ENCODE measurements at regions not wholly inside any gene's neighbourhood (a gene's known extent, or its start where the extent isn't known, plus 50 kb on each side); places are given as distances from the start of the nearest gene placed in this dataset.
"Not testable (repeated sequence)": the region's sequence is repeated elsewhere in the genome, so short reads cannot be mapped to it uniquely, and the experiment has no call there.

DNA sequence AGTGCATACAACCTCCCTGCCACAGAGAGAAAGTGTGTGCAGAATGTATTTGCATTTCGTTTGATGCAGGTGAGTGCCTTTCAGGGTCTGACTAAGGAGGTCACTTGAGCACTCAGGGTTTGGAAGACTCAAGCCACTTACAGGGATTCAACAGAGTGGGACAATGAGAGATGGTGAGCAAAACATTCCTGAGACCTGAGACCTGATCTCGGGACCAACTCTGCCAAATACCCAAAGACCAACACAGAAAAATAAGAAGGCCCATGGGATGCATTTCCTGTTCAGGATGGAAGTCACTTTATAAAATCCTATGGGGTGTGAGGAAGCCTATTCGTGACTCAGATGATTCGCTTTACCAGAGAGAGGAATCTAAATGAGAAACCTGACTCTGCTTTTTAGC is 65.2 kb upstream of the LARGE1 start:
- ChIA-PET CTCF (interaction anchor here (0.7 kb wide), 1 partner anchor 111 kb away, joined by 5 read pairs; no protein-coding TSS in a partner anchor), POLR2A (no interaction called here)
- Histone ChIP-seq H3K4me3 (ENCODE audit: low read depth, low read length) (no peak overlapping the region), H3K36me3 (ENCODE audit: control insufficient read depth, insufficient read depth, low read length) (no peaks in the 10 kb centered on the region), H3K27me3 (ENCODE audit: control insufficient read depth, insufficient read depth, low read length) (no peaks in the 10 kb centered on the region)
- TF ChIP-seq, protein P1, sequence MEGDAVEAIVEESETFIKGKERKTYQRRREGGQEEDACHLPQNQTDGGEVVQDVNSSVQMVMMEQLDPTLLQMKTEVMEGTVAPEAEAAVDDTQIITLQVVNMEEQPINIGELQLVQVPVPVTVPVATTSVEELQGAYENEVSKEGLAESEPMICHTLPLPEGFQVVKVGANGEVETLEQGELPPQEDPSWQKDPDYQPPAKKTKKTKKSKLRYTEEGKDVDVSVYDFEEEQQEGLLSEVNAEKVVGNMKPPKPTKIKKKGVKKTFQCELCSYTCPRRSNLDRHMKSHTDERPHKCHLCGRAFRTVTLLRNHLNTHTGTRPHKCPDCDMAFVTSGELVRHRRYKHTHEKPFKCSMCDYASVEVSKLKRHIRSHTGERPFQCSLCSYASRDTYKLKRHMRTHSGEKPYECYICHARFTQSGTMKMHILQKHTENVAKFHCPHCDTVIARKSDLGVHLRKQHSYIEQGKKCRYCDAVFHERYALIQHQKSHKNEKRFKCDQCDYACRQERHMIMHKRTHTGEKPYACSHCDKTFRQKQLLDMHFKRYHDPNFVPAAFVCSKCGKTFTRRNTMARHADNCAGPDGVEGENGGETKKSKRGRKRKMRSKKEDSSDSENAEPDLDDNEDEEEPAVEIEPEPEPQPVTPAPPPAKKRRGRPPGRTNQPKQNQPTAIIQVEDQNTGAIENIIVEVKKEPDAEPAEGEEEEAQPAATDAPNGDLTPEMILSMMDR (IDR thresholded peaks at IDR 0.05; ENCODE audit: insufficient read depth, low read depth, low read length) = no peak
- DNase-seq (ENCODE audit: low read depth) = no peak

DNA sequence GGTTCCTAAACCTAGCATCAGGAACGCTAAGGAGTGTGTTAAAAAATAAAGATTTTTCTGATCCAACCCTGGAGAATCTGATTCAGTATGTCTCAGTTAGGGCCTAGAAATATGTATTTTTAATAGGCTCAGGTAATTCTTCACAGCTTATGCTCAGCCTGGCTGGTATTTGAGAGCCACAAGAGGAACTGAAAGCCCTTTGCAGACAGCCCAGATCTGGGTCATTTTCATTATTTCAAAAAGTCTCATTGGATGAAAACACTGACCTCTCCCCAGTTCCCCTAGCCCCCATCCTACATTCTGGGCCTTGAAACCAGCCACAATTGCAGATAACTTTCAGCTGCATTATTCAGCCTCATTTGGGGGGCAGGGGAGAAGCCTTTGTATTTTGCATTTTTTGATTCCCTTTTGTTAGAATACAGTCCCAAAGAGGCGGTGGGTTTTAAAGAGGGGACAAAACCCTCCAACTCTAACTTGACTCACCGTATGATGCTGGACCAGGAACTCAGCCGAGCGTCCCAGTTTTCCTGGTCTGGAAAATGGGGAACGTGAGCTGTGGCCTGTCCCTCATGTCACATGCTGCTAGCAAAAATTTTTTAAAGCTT is 66.0 kb upstream of the LARGE1 start:
- ChIA-PET POLR2A (no interaction called here), CTCF (no interaction called here)
- no peak for DNase-seq (ENCODE audit: low read depth)
- Histone ChIP-seq H3K36me3 (ENCODE audit: control insufficient read depth, insufficient read depth, low read length) (no peaks in the 10 kb centered on the region), H3K27me3 (ENCODE audit: control insufficient read depth, insufficient read depth, low read length) (no peaks in the 10 kb centered on the region), H3K4me3 (ENCODE audit: low read depth, low read length) (no peak overlapping the region)
- TF ChIP-seq, protein P1 (IDR thresholded peaks at IDR 0.05; ENCODE audit: insufficient read depth, low read depth, low read length) = no peak

DNA sequence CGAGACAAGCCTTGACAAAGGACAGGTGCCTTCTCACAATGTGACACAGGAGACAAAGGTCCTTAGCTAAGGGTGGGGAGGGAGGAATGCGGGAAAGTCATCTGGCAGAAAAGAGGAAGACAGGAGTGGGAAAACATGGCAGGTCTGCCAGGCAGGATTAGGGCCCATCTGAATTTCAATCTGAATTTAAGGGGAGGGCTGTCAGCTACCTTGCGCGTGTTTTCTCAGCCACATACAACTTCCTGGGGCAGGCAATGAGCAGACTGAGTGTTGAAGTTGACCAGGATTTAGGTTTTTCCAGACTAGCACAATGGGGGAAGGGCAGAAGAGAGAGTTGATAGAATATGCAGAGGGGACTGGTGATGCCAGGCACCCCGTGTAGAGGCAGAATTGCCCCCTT is 66.7 kb upstream of the LARGE1 start:
- ChIA-PET CTCF (no interaction called here), POLR2A (no interaction called here)
- DNase-seq (ENCODE audit: low read depth) = no peak
- TF ChIP-seq, protein P1 (IDR thresholded peaks at IDR 0.05; ENCODE audit: insufficient read depth, low read depth, low read length) = no peak
- Histone ChIP-seq H3K36me3 (ENCODE audit: control insufficient read depth, insufficient read depth, low read length) (no peaks in the 10 kb centered on the region), H3K27me3 (ENCODE audit: control insufficient read depth, insufficient read depth, low read length) (no peaks in the 10 kb centered on the region), H3K4me3 (ENCODE audit: low read depth, low read length) (no peak overlapping the region)

DNA sequence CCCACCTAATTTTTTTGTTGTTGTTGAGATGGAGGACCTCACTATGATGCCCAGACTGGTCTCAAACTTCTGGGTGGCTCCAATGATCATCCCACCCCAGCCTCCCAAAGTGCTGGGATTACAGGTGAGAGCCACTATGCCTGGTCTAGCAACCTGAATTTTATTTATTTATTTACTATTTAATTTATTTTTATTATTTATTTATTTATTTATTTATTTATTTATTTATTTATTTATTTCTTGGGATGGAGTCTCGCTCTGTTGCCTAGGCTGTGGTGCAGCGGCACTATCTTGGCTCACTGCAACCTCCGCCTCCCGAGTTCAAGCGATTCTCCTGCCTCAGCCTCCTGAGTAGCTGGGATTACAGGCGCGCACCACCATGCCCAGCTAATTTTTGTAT is 69.0 kb upstream of the LARGE1 start:
- DNase-seq (ENCODE audit: low read depth); H3K27me3 ChIP-seq (ENCODE audit: control insufficient read depth, insufficient read depth, low read length); H3K36me3 ChIP-seq (ENCODE audit: control insufficient read depth, insufficient read depth, low read length); POLR2A ChIA-PET; CTCF ChIA-PET; H3K4me3 ChIP-seq (ENCODE audit: low read depth, low read length): not testable (repeated sequence)

GRCh38 chr22:33991620-33992019 is 71.3 kb upstream of the LARGE1 start:
- Histone ChIP-seq H3K4me3 (ENCODE audit: low read depth, low read length) (no peak overlapping the region), H3K27me3 (ENCODE audit: control insufficient read depth, insufficient read depth, low read length) (no peaks in the 10 kb centered on the region), H3K36me3 (ENCODE audit: control insufficient read depth, insufficient read depth, low read length) (no peaks in the 10 kb centered on the region)
- TF ChIP-seq, protein P1 (IDR thresholded peaks at IDR 0.05; ENCODE audit: insufficient read depth, low read depth, low read length) = no peak
- no peak for DNase-seq (ENCODE audit: low read depth)
- ChIA-PET POLR2A (no interaction called here), CTCF (no interaction called here)

- ChIA-PET POLR2A (no interaction called here), CTCF (no interaction called here)
- H3K36me3 ChIP-seq (ENCODE audit: control insufficient read depth, insufficient read depth, low read length) = no peaks in the 10 kb centered on the region
- DNase-seq (ENCODE audit: low read depth) = no peak
- H3K4me3 ChIP-seq (ENCODE audit: low read depth, low read length) = no peak overlapping the region
- H3K27me3 ChIP-seq (ENCODE audit: control insufficient read depth, insufficient read depth, low read length) = no peaks in the 10 kb centered on the region
- TF ChIP-seq, protein P1 (IDR thresholded peaks at IDR 0.05; ENCODE audit: insufficient read depth, low read depth, low read length) = no peak
Observed at GRCh38 chr22:33996824-33997223, 76.5 kb upstream of the LARGE1 start.
